GM12878 (cell line): ENCODE measurements at regions not wholly inside any gene's neighbourhood (a gene's known extent, or its start where the extent isn't known, plus 50 kb on each side); places are given as distances from the start of the nearest gene placed in this dataset.

ENCODE experiments used
- ATAC-seq: fragments of 200-7000 bp; cut with Tn5 transposase; 3 replicates; pipeline ENCODE4 v1.9.1; 2020; ENCODE audit warnings: mild to moderate bottlenecking, moderate library complexity
- BruUV-seq: library from RNA; stranded (reverse); fragments of 400-500 nt; replicated peaks from 2 replicates; lab custom pipeline; 2021; lab: Mats Ljungman, UMichigan
- CTCF ChIA-PET: fragments of 300-600 bp; sonication (Branson Sonifier 250); formaldehyde crosslinking; extraction: SDS; loops from one replicate; lab custom pipeline; 2021; ENCODE audit warnings: inconsistent platforms; lab: Yijun Ruan, JAX
- POLR2A ChIA-PET: fragments of 350-600 bp; formaldehyde crosslinking; extraction: SDS; loops from one replicate; lab custom pipeline; 2021; ENCODE audit warnings: inconsistent platforms; lab: Charles Lee
- RAD21 ChIA-PET: fragments of 300-600 bp; sonication (Branson Sonifier 250); formaldehyde crosslinking; loops from one replicate; lab custom pipeline; 2023; ENCODE audit warnings: antibody characterized with exemption; ENCODE audit not compliant: unreplicated experiment; lab: Charles Lee
- SMC1A ChIA-PET: fragments of 300-600 bp; sonication (Branson Sonifier 250); formaldehyde crosslinking; loops from one replicate; lab custom pipeline; 2023; ENCODE audit not compliant: unreplicated experiment, uncharacterized antibody; lab: Charles Lee
- DNase-seq: peaks from one replicate; pipeline ENCODE4 v3.0.0-alpha.2; 2011; ENCODE audit warnings: low read depth, low spot score
- FAIRE-seq: peaks from 3 replicates; lab custom pipeline; 2011; peaks lifted over from hg19 to GRCh38; lab: Jason Lieb, UNC
- H2AFZ ChIP-seq: 2 replicates; pipeline ENCODE4 v1.6.0; 2011; ENCODE audit warnings: low read depth, low read length, control low read depth; ENCODE audit not compliant: control insufficient read depth
- H3K27ac ChIP-seq: 2 replicates; pipeline ENCODE4 v1.5.1; 2011; ENCODE audit warnings: control low read depth; ENCODE audit not compliant: control insufficient read depth, insufficient read depth
- H3K27me3 ChIP-seq, 2 experiments: replicated peaks in 1 of 2; 2 replicates each; pipeline versions ENCODE4 v1.6.0 to v1.6.1; 2011; ENCODE audit warnings: low read length in 1 of 2; ENCODE audit not compliant: control insufficient read depth in 2 of 2, insufficient read depth in 2 of 2
- H3K36me3 ChIP-seq, 2 experiments: 2 replicates each; pipeline ENCODE4 v1.5.1; 2011; ENCODE audit warnings: low read length in 1 of 2; ENCODE audit not compliant: control insufficient read depth in 2 of 2, insufficient read depth in 2 of 2
- H3K4me1 ChIP-seq: 2 replicates; pipeline ENCODE4 v1.6.1; 2011; ENCODE audit warnings: mild to moderate bottlenecking, low read length, moderate library complexity, mixed read lengths; ENCODE audit not compliant: control insufficient read depth, insufficient read depth
- H3K4me2 ChIP-seq: 2 replicates; pipeline ENCODE4 v1.6.0; 2011; ENCODE audit warnings: control low read depth; ENCODE audit not compliant: control insufficient read depth, insufficient read depth
- H3K4me3 ChIP-seq: fragments of 200-600 bp; sonication (generic); 2 replicates; pipeline ENCODE4 v1.5.1; 2016
- H3K79me2 ChIP-seq: 2 replicates; pipeline ENCODE4 v1.6.0; 2011; ENCODE audit warnings: low read length; ENCODE audit not compliant: control insufficient read depth, insufficient read depth
- H3K9ac ChIP-seq: 2 replicates; pipeline ENCODE4 v1.8.0; 2011; ENCODE audit warnings: low read length, control low read depth, mixed read lengths; ENCODE audit not compliant: control insufficient read depth, insufficient read depth
- H3K9me3 ChIP-seq: replicated peaks from 3 replicates; pipeline ENCODE4 v1.5.1; 2011; ENCODE audit warnings: mild to moderate bottlenecking, low read length; ENCODE audit not compliant: control insufficient read depth, insufficient read depth
- H4K20me1 ChIP-seq: 2 replicates; pipeline ENCODE4 v1.6.0; 2011; ENCODE audit not compliant: control insufficient read depth, insufficient read depth
- CBX5 ChIP-seq: sonication (generic); IDR thresholded peaks from 2 replicates; pipeline ENCODE4 v1.6.1; 2016; ENCODE audit warnings: low read depth, moderate library complexity, mild to moderate bottlenecking, inconsistent platforms
- CTCF ChIP-seq, 3 experiments: IDR thresholded peaks in 2 of 3; conservative IDR thresholded peaks in 1 of 3; 2 replicates each; pipeline ENCODE4 v1.5.1; 2011; ENCODE audit warnings: low read depth in 3 of 3, low read length in 3 of 3, mild to moderate bottlenecking in 3 of 3, control low read depth in 2 of 3, moderate library complexity in 2 of 3, inconsistent platforms in 1 of 3, mixed read lengths in 1 of 3; ENCODE audit not compliant: control insufficient read depth in 2 of 3, insufficient read depth in 1 of 3; ENCODE audit errors: extremely low read depth in 1 of 3
- E2F4 ChIP-seq: IDR thresholded peaks from 2 replicates; pipeline ENCODE4 v1.6.1; 2012; ENCODE audit warnings: low read depth, low read length, improper control_type of control experiment
- NR2C2 ChIP-seq: IDR thresholded peaks from 2 replicates; pipeline ENCODE4 v1.6.1; 2011; ENCODE audit warnings: borderline replicate concordance, low read depth; ENCODE audit not compliant: control insufficient read depth, insufficient read length
- PAX8 ChIP-seq: fragments of 450-650 bp; IDR thresholded peaks from 2 replicates; pipeline ENCODE4 v1.6.1; 2017; ENCODE audit warnings: mild to moderate bottlenecking, moderate library complexity
- POU2F2 ChIP-seq: IDR thresholded peaks from 3 replicates; pipeline ENCODE4 v1.6.1; 2011; ENCODE audit warnings: low read depth, mild to moderate bottlenecking, low read length, borderline replicate concordance
- RBBP5 ChIP-seq: fragments of 200-600 bp; sonication (generic); conservative IDR thresholded peaks from 2 replicates; pipeline ENCODE4 v1.6.1; 2016
- RELA ChIP-seq: fragments of 450-650 bp; IDR thresholded peaks from 2 replicates; pipeline ENCODE4 v1.8.0; 2014; ENCODE audit warnings: borderline replicate concordance; ENCODE audit not compliant: partially characterized antibody
- SMARCA5 ChIP-seq: fragments of 450-650 bp; IDR thresholded peaks from 2 replicates; pipeline ENCODE4 v1.6.1; 2017; ENCODE audit warnings: mild to moderate bottlenecking
- WGBS: methylation state at CpG from one replicate; pipeline ENCODE4 v1.1.6; 2016; ENCODE audit warnings: low lambda C conversion rate; ENCODE audit not compliant: insufficient replicate concordance, insufficient coverage; ENCODE audit errors: missing lambda C conversion rate; 5-methylcytosine and 5-hydroxymethylcytosine counted together
- in situ Hi-C: fragments of 300-500 bp; cut with MboI; formaldehyde crosslinking; loops from 9 replicates; pipeline ENCODE4 v1.14.3; 2018; ENCODE audit warnings: mixed read lengths
- intact Hi-C: fragments of 100-400 bp; cut with micrococcal nuclease; formaldehyde crosslinking; loops from one replicate; pipeline ENCODE4 v1.14.2; 2022; ENCODE audit not compliant: unreplicated experiment

GRCh38 chr5:121430538-121430937 is 421.1 kb upstream of the FTMT start:
- ChIA-PET POLR2A (no interaction called here), SMC1A (no interaction called here), CTCF (no interaction called here)
- intact Hi-C loops: no loop called here
- Histone ChIP-seq H2AFZ (no peak overlapping the region), H3K27me3 (no peaks in the 10 kb centered on the region), H3K4me1 (no peaks in the 10 kb centered on the region), H3K9ac (no peak overlapping the region), H3K79me2 (no peaks in the 10 kb centered on the region), H3K9me3 (no peaks in the 10 kb centered on the region)
- no TSS peak for BruUV-seq
- FAIRE-seq: no peak
- ATAC-seq: no peak
- TF ChIP-seq CBX5 (no peak), NR2C2 (no peak), CTCF (IDR thresholded peaks at IDR 0.05 in 2 of 3, conservative IDR thresholded peaks at IDR 0.05 in 1 of 3; ENCODE audit: control insufficient read depth in 2 of 3, extremely low read depth in 1 of 3, insufficient read depth in 1 of 3, low read depth in 3 of 3, low read length in 3 of 3) (no peak)
- TF ChIP-seq, all 136 proteins: peak for 0
- H3K27ac ChIP-seq: no peak overlapping the region
- RAD21 ChIA-PET: no interaction called here
- H3K4me3 ChIP-seq: no peak overlapping the region
- WGBS: 4% methylated on average over 4 of the region's 4 CpGs
- in situ Hi-C loops: no loop called here
- H3K4me2 ChIP-seq: no peak overlapping the region
- no peaks in the 10 kb centered on the region for H4K20me1 ChIP-seq
- no peak for DNase-seq
- H3K36me3 ChIP-seq: no peaks in the 10 kb centered on the region

GRCh38 chr5:121445511-121445910 is 406.2 kb upstream of the FTMT start:
- no peak overlapping the region for H3K9ac ChIP-seq
- ATAC-seq (no peak), FAIRE-seq (no peak), DNase-seq (no peak)
- no peaks in the 10 kb centered on the region for H3K36me3 ChIP-seq
- ChIA-PET CTCF (no interaction called here), POLR2A (no interaction called here), RAD21 (no interaction called here), SMC1A (no interaction called here)
- H3K4me3 ChIP-seq: no peak overlapping the region
- WGBS: 9% methylated on average over 2 of the region's 2 CpGs
- no peak overlapping the region for H3K27ac ChIP-seq
- no TSS peak for BruUV-seq
- no peaks in the 10 kb centered on the region for H3K4me1 ChIP-seq
- TF ChIP-seq E2F4 (no peak), SMARCA5 (no peak), RELA (no peak), POU2F2 (no peak), RBBP5 (no peak), PAX8 (no peak)
- H3K9me3 ChIP-seq: no peaks in the 10 kb centered on the region
- no peaks in the 10 kb centered on the region for H3K27me3 ChIP-seq
- no peak overlapping the region for H3K4me2 ChIP-seq
- no peaks in the 10 kb centered on the region for H3K79me2 ChIP-seq
- intact Hi-C loops (no loop called here), in situ Hi-C loops (no loop called here)
- no peak overlapping the region for H2AFZ ChIP-seq
- no peaks in the 10 kb centered on the region for H4K20me1 ChIP-seq
